Stimulated activated CD8-positive, alpha-beta memory T cell treated with anti-CD3 and anti-CD28 coated beads, Interleukin-4, amount 100 ng/mL, for 48 hours (primary cell): ENCODE measurements at regions not wholly inside any gene's neighbourhood (a gene's known extent, or its start where the extent isn't known, plus 50 kb on each side); places are given as distances from the start of the nearest gene placed in this dataset.
"Not testable (repeated sequence)": the region's sequence is repeated elsewhere in the genome, so short reads cannot be mapped to it uniquely, and the experiment has no call there.

ENCODE experiments used
- DNase-seq: peaks from one replicate; pipeline ENCODE4 v3.0.0-alpha.2; 2020

DNA sequence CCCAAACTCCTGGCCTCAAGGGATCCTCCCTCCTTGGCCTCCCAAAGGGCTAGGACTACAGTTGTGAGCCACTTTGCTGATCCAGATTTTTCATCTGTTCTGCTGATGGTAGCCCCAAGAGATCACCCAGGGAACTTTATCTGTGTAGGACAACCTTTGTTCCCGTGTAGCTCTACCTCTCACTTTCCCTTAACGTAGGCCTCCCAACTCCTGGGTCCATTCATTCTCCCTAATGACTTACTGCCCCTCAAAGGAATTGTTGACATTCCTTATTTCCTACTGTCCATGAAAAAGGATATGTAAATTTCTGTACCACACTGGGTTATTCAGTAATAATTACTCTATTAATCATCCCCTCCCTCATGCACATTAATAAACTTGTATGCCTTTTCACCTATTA, 51.0 kb upstream of the PHF24 start:
- DNase-seq: no peak

DNA sequence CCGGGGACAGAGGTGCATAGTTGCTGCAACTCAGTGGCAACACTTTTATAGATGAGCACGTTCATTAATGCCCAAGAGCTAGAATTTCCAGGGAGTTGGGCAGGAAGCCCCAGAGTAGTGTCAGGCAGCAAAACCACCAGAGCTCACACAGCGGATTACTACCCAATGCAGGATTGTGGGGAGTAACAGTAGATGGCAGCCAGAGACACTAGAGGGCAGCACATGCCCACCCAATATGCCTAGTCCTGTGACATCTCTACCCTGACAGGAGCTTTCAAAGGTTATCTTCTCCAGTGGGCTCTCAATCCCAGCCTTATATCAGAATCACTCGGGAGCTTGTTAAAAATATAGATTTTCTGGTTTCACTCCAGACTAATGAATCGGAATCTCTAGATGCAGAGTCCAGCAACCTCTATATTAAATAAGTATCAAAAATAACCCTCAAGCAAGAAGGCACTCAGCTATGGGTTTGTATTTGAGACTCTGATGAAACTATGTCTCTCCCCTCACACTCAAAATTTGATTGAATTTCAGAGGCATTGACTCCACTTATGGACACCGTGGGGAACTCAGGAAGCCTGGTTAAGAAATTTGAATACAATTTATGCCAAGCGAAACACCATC, 58.4 kb upstream of the PHF24 start:
- peak; percentile 86 for DNase-seq

DNA sequence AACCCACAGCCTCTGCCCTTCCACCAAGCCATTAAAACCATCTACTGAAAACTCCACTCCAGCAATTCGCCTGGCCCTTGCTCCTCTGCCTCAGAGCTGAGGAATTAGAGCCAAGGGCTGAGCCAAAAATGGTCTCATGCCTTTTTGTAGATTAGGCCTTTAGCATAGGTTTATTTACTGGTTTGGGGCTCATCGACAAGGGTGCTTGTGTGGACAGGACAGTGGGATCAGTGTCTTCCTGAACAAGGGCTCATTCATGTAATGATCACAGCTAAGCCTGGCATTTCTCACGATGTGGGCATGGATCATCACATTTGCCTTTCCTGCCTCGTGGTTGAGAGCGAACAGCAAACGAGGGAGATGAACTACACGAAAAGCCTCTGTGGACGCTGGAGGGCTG, 59.2 kb upstream of the PHF24 start:
- DNase-seq: no peak

DNA sequence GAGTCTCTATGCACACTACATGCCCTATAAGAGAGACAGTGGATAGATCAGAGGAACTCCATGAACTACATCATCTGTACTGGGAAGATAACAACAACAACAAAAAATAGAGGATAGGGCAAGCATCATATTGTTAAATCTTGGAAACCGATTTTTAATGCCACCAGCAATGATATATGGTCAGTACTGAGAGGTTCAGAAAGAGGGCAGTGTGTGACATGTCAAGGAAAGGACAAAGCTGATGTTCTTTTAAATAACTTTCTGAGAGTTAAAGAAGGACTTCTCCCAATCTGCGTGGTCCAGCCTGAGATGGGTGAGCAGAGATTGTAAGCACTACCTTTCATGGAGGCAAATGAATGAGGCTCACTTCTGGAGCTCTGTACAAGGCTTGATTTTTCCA, 62.0 kb upstream of the PHF24 start:
- no peak for DNase-seq

DNA sequence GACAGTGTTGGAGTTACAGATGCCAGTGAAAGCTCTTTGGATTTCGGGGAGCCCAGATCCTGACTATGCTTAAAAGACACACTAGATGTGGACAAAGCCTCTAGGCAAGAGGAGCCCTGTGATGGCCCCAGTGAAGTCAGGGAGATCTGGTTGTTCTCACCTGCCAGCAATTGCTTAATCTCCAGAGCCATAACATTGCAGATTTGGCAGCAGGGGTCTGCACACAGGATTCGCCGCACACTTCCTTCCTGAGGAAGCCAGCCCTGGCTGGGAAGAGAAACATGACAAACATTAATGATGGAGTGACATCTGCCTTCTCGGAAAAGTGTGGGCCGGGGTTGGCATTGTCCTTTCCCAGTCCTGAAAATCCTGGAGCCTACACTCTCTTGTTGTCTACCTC, 65.2 kb upstream of the PHF24 start:
- no peak for DNase-seq

DNA sequence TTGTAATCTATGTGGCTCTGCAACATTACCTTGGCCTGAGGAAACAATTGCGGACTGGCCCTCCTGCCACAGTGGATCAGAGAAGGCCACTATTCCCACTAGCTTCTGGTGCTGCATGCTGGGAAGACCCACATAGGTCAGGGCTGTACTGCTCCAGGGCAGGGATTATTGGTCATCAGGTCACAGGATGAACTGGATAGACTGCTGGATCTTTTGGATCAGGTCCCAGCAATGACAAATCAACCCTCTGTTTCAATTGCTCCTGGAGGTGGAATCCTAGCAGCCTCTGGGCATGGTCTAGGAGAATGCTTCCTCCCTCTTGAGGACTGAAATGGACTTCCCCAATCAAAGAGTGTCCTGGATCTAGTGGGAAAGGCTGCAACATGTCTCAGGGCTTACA, 66.7 kb upstream of the PHF24 start:
- no peak for DNase-seq

DNA sequence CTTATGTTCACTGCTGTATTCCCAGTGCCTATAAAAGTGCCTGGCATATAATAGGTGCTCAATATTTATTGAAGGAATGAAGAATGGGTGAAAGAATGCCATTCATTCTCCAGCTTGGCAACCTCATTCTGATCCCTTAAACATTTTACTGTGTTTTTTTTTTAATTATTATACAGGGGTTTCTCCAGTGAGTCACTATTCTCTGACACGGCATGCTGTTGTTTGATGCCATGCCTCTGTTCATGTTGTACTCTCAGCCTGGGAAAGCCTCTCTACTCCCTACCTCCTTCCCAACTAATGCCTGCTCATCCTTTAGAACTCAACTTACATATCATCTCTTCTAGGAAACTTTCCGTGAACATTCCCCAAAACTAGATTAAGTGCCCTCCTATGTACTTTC, 70.2 kb upstream of the PHF24 start:
- no peak for DNase-seq

DNA sequence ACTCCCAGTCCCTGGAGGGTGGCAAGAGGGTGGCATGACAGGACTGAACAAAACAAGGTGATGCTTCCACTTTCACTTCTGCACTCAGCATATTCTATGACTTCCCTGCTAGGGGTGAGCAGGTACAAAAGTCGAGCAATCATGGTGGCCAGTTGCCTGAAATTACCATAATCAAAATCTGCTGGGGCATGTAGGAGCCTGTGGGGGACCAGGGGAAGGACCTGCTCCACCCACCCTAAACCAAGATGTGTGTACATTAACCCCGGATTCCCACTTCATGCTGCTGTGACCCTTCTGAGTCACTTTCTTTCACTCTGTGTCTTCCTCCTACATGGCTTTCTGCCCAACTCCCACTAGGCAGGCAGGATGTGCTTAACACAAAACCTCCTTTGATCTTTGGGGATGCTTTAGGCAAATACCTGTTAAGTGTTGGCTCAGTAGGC, 73.3 kb upstream of the PHF24 start:
- peak; percentile 35 for DNase-seq

DNA sequence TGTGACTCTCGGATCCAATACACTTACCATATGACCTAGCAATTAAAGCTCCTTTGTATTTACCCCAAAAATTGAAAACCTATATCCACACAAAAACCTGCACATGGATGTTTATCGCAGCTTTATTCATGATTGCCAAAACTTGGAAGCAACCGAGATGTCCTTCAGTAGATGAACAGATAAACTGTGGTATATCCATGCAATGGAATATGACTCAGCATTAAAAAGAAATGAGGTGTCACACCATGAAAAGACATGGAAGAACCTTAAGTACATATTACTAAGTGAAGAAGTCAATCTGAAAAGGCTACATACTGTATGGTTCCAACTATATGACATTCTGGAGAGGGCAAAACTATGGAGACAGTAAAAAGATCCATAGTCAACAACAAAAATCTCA, 82.0 kb upstream of the PHF24 start:
- no peak for DNase-seq

DNA sequence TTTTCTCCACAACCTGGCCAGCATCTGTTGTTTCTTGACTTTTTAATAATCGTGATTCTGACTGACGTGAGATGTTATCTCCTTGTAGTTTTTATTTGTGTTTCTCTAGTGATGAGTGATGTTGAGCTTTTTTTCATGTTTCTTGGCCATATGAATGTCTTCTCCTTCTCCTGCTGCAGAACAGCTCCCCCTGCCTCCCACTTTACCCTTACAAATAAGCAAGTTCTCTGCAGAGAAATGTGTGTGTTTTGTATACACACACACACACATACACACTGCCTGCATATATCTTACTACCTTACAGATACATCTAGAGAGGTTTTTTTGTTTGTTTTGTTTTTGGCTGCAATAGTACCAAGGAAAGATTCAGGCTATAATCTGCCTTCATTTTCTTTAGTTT, 88.7 kb upstream of the PHF24 start:
- no peak for DNase-seq

DNA sequence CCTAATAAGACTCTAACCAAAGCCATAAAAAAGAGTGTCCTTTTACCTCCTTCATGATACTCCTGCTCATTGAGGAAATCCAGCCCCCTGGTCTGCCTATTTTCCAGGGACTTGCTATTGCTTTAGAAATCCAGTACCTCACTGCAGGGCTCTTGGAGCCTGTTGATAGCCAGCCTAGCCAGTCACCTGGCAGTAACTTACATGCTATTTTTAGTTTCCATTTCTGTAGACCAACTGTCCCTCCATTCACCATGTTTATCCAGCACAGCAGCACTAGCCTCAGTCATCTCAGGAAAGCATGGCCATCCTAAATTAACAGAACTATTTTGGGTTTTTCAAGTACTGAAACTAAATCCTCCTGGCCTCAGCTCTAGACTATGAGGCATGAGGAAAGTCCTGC, 91.5 kb upstream of the PHF24 start:
- no peak for DNase-seq

DNA sequence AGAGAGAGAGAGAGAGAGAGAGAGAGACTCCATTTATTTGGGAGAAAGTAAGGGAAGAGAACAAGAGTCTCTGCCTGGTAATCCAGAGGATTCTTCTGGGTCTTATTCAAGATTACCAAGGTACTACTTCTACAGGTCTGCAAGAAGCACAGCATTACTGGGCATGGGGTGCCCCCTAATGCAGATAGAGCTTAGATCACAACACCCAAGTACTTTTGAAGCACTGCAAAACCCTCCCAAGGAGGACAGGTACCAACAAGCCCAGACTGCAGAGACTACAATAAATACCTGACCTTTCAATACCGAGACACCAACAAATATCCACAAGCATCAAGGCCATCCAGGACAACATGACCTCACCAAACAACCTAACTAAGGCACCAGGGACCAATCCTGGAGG, 94.7 kb upstream of the PHF24 start:
- DNase-seq: no peak

DNA sequence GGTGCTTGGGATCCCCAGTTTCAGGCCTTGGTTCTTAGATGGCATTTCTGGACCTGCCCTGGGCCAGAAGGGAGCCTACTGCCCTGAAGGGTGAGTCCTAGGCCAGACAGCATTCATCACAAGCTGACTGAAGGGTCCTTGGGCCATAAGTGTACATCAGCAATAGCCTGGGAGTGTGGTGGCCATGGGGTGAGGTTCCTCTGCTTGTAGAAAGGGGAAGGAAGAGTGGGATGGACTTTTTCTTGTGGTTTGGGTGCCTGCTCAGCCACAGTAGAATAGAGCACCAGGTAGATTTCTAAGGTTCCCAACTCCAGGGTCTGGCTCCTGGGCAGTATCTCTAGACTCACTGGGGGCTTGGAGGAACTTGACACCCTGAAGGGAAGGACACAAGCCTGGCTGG, 95.2 kb upstream of the PHF24 start:
- DNase-seq: no peak

DNA sequence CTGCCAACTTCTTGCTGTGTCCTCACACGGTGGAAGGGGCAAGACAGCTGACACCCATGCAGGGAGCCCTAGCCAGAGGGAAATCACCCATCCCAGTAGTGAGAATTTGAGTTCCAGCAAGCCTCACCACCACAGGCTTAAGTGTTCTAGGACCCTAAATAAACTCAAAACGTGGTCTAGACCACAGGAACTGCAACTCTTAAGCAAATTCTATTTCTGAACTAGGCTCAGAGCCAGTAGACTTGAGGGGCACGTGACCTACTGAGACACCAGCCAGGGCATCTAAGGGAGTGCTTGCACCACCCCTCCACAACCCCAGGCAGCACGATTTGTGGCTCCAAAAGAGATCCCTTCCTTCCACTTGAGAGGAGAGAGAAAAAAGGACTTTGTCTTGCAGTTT, 96.0 kb upstream of the PHF24 start:
- no peak for DNase-seq

DNA sequence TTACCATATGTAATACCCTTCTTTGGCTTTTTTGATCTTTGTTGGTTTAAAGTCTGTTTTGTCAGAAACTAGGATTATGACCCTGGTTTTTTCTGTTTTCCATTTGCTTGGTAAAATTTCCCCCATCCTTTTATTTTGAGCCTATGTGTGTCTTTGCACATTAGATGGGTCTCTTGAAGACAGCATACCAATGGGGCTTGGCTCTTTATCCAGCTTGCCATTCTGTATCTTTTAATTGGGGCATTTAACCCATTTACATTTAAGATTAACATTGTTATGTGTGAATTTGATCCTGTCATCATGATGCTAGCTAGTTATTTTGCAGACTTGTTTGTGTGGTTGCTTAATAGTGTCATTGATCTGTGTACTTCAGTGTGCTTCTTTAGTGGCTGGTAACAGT, 103.1 kb upstream of the PHF24 start:
- not testable (repeated sequence) for DNase-seq

DNA sequence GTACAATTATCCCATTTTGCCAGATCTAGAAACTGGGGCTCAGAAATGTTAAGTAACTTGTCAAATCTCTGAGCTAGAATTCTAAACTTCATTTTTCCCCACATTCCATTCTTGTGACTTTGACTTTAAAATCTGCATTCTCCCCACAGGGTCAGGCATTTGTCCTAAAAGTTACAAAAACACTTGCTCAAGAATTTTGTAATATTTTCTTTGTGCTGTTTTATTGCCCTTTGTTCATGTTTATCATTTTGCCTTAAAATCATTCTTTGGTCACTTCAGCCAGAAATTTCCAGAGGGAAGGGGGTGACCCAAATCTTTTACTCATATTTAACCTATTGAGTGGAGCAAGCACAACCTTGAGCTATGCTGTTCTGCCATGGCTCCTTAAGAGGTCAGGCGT, 120.1 kb upstream of the CCL21 start:
- DNase-seq: no peak

DNA sequence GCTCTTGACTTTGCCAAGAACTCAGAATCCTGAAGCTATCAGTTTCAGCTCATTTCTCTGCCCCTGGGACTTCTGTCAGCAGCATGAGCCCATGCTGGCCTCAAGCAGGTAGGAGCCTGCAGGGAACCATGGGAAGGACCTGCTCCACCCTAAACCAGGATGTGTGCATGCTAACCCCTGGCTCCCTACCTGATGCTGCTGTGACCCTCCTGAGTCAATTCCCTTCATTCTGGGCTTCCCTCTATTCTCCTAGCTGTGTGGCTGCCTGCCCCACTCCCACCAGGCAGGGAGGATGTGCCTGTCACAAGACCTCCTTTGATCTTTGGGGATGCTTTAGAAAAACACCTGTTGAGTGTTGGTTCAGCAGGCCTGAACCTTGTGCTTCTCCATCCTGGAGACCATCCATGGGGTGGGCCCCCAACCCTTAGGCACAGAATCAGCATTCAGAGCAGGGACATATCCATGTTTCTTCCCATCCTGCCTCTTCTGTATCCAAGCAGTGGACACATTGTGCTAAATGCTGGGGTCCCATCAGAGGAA, 117.1 kb upstream of the CCL21 start:
- no peak for DNase-seq

DNA sequence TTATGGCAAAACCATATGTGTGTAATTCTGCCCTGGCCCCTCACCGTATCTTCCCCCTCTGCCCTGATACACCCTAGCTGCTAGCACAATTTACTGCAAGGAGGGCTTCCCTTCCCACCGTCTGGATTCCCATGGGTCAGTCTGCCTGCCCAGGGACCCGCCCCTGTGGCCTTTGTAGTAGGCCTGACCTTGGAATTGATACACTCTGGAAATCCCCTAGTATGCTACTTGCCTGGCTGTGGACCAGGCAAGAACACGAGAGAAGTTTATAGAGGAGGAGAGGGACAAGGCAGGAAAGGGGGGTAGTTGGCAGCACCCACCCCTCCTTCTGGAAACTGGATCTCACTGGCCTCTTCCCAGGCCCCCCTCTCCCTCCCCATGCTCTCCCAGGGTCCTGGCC, 115.8 kb upstream of the CCL21 start:
- DNase-seq: no peak

DNA sequence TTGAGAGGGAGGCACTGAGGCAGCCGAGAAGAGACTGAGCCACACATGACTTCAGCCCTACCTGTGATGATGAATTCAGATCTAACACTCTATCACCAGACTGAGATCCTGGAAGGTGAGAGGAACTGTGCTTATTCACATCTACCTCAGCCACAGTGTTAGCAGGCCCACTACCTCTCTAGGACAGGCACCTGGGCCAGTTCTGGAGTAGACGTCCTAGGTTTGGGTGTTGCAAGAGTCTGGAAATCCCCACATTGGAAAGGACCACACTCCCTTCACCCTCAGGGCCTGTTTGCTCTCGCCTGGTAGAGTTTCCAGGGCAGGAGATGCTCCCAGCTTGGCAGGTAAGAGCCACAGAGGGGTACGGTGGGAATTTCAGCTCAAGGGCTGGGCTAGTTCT, 113.8 kb upstream of the CCL21 start:
- DNase-seq: no peak

DNA sequence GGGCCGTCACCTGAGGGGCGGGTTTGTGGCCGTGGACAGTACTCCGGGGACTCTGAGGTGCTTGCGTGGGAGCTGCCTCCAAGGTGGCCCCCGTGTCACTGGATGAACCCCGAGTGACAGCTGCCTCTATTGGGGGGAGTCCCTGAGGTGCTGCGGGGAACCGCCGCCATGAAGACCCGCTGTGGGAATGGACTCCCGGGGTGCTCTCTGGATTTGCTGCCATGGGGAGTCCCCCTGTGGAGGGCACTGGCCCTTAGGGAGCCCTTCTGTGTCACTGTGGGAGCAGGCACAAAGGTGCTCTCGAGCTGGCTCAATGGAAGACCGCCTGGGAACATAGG, 100.2 kb upstream of the CCL21 start:
- DNase-seq: no peak

DNA sequence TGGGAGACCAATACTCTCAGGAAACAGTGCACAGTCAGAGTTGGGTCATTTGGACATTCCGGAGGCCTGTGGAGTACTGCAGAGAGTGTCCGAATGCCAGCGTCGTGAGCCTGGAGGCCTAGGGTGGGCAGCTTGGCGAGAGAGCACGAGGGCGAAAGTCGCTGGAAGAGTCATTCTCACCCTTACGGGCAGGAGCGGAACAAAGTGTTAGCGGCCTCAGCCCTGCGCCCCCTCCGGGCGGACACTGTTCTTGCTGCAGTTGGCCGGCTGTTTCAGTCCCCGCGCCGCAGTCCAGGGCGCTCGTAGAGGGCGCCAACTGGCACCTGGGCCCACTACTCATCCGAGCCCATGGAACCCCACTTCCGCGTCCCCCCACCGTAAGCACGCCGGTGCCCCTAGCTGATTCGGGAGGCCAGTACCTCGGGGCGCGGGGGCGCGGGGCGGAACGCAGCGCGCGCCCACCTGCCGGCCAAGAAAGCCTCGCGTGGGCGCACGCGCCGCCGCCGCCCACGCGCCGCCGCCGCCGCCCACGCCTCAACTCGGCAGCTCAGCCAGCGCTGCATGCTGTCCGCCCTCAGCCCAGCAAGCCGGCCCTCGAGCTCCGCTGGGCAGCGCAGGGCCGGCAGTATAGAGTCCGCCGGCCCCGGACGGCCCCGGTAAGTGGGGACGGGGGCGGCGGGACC, 99.7 kb upstream of the CCL21 start:
- DNase-seq: no peak

DNA sequence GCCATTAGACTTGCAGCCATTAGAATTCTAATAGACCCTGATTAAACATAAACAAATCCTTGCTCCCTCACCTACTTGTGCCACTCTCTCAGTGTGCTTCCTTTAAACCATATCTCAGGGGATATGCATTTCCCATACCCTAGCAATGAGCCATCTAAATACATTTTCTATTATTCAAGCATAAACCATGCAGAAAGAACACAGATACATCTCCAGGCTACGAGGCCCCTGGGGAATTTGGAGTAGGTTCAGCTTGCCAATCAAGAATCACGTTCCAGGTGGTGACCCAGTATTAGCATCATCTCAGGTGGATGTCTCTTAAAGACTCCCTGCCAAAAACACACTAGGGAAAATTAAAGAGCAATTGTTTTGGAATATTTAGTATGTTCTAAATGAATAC, 93.0 kb upstream of the CCL21 start:
- no peak for DNase-seq

DNA sequence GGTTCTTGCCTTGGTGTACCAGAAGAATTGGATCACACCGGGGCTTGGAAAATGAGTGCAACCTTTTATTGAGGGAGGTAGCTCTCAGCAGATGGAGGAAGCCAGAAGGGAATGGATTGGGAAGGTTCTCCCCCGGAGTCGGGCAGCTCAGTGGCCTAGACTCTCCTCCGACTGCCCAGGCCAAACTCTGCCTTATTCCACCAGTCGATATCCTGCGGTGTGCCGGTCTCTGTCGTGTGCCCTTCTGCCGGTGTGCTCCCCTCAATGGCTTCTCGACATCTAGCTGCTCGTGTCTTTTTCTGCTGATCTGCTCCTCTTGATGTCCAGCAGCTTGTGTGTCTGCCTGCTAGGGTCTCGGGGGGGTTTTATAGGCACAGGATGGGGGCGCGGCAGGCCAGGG, 87.4 kb upstream of the CCL21 start:
- no peak for DNase-seq

DNA sequence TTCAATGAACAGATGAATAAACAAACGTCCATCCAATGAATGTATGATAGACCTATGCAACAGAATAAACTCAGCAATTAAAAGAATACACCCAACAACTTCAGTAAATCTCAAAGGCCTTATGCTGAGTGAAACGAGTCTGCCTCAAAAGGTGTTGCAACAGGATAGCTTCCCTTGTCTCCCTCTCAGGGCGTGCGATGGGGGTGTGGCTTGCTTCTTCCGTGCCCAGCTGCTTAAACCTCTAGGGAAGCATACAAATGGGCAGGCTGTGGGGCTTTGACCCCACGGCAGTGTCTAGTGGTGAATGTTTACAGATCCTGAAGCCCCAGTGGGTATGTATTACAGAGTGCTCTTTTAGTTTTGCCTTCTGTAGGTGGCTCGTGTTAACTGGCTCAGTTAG, 87.0 kb upstream of the CCL21 start:
- DNase-seq: no peak

DNA sequence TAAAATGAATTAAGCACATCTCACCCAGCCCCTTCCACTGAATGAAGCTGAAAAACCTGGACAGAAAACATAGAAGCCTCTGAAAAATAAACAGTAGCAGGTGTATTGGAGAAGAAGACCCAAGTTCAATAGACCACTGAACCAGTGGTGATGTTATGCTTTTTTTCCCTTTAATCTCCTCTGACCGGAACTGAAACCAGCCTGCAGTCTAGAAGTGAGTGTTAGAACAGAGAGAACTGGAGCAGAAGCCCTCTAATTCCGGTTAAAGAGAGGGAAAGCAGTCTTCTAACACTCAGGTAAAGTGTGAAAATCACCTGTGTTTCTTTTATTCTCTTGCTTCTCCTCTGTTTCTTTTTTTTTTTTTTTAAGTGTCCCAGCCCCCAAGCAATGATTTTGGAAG, 83.5 kb upstream of the CCL21 start:
- no peak for DNase-seq
